ENCODE measurements at regions not wholly inside any gene's neighbourhood (a gene's known extent, or its start where the extent isn't known, plus 50 kb on each side); places are given as distances from the start of the nearest gene placed in this dataset.

- TF ChIP-seq ZNF664 (tag by site-specific recombination; IDR thresholded peaks at IDR 0.05), result no peak
- no peak for TF ChIP-seq ZNF692 (tag by site-specific recombination; IDR thresholded peaks at IDR 0.05)
- no peak for TF ChIP-seq HOXA7 (CRISPR knock-in tag; IDR thresholded peaks at IDR 0.05; ENCODE audit: borderline replicate concordance)
- no peak for TF ChIP-seq CTCF (tag by site-specific recombination; IDR thresholded peaks at IDR 0.05)
- TF ChIP-seq BCL6B (tag by site-specific recombination; IDR thresholded peaks at IDR 0.05), result no peak
- TF ChIP-seq BCL11B (tag by site-specific recombination; IDR thresholded peaks at IDR 0.05; ENCODE audit: low read depth), result no peak
- no peak for TF ChIP-seq KLF8 (tag by site-specific recombination; IDR thresholded peaks at IDR 0.05)
- TF ChIP-seq ZNF266 (tag by site-specific recombination; IDR thresholded peaks at IDR 0.05; ENCODE audit: low read depth), result no peak
- no peak for TF ChIP-seq ZSCAN4 (tag by site-specific recombination; IDR thresholded peaks at IDR 0.05)
- POLR2A ChIA-PET, result no interaction called here
These were observed 388.8 kb upstream of the PHF14 start for GRCh38 chr7:10584886-10585285.

GRCh38 chr7:10588084-10588483 lies 385.6 kb upstream of the PHF14 start:
- no peak overlapping the region for H3K4me3 ChIP-seq (ENCODE audit: low read depth, low read length)
- POLR2A ChIA-PET, result no interaction called here
- no peak overlapping the region for H3K27ac ChIP-seq (ENCODE audit: extremely low read depth, low read depth, low read length)
- no peaks in the 10 kb centered on the region for H3K4me1 ChIP-seq (ENCODE audit: control insufficient read depth, insufficient read depth, low read length)
- no peaks in the 10 kb centered on the region for H3K36me3 ChIP-seq (ENCODE audit: control insufficient read depth in 2 of 2, insufficient read depth in 1 of 2, low read length in 2 of 2)
- H3K9me3 ChIP-seq (ENCODE audit: control insufficient read depth, insufficient read depth, low read depth, low read length), result no peaks in the 10 kb centered on the region
- CTCF ChIA-PET, result no interaction called here
- TF ChIP-seq ZNF585B (tag by site-specific recombination; IDR thresholded peaks at IDR 0.05) (no peak), ZNF560 (tag by site-specific recombination; IDR thresholded peaks at IDR 0.05; ENCODE audit: borderline replicate concordance) (no peak), ZBTB44 (tag by site-specific recombination; IDR thresholded peaks at IDR 0.05) (no peak), ZNF776 (tag by site-specific recombination; IDR thresholded peaks at IDR 0.05; ENCODE audit: borderline replicate concordance) (no peak), ZSCAN16 (tag by site-specific recombination; IDR thresholded peaks at IDR 0.05) (no peak), ZNF692 (tag by site-specific recombination; IDR thresholded peaks at IDR 0.05) (no peak), ZNF169 (tag by site-specific recombination; IDR thresholded peaks at IDR 0.05) (no peak), ZNF658 (tag by site-specific recombination; IDR thresholded peaks at IDR 0.05) (no peak), ZNF223 (tag by site-specific recombination; IDR thresholded peaks at IDR 0.05) (no peak), ZNF518A (tag by site-specific recombination; conservative IDR thresholded peaks at IDR 0.05; ENCODE audit: low read depth) (no peak), ZBTB21 (tag by site-specific recombination; IDR thresholded peaks at IDR 0.05) (no peak)

More at GRCh38 chr7:10584886-10585285, 388.8 kb upstream of the PHF14 start:
- CTCF ChIA-PET, result no interaction called here
- H3K27ac ChIP-seq (ENCODE audit: extremely low read depth, low read depth, low read length), result no peak overlapping the region
- no peak overlapping the region for H3K4me3 ChIP-seq (ENCODE audit: low read depth, low read length)
- H3K9me3 ChIP-seq (ENCODE audit: control insufficient read depth, insufficient read depth, low read depth, low read length), result no peaks in the 10 kb centered on the region
- no peaks in the 10 kb centered on the region for H3K4me1 ChIP-seq (ENCODE audit: control insufficient read depth, insufficient read depth, low read length)
- H3K36me3 ChIP-seq (ENCODE audit: control insufficient read depth in 2 of 2, insufficient read depth in 1 of 2, low read length in 2 of 2), result no peaks in the 10 kb centered on the region

Measured in HEK293 (cell line).